ENCODE measurements at regions not wholly inside any gene's neighbourhood (a gene's known extent, or its start where the extent isn't known, plus 50 kb on each side); places are given as distances from the start of the nearest gene placed in this dataset.

DNA sequence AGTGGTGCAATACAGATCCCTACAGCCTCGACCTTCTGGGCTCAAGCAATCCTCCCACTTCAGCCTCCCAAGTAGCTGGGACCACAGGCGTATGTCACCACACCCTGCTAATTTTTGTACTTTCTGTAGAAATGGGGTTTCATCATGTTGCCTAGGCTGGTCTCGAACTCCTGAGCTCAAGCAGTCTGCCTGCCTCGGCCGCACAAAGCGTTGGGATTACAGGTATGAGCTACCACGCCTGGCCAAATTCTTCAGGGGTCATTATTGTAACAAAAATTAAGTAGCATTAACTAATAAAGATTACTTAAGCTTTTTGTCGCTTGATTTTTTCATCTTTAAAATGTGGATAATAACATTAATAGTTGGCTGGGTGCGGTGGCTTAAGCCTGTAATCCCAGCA, 195.3 kb upstream of the IER5L start:
- H3K36me3 Mint-ChIP-seq (ENCODE audit: low read depth), result no peaks in the 10 kb centered on the region
- ATAC-seq (ENCODE audit: poor library complexity), result no peak
- H3K27ac Mint-ChIP-seq, result no peak overlapping the region
- no peaks in the 10 kb centered on the region for H3K36me3 ChIP-seq (ENCODE audit: insufficient read depth, low read length)
- TF ChIP-seq, protein P1, sequence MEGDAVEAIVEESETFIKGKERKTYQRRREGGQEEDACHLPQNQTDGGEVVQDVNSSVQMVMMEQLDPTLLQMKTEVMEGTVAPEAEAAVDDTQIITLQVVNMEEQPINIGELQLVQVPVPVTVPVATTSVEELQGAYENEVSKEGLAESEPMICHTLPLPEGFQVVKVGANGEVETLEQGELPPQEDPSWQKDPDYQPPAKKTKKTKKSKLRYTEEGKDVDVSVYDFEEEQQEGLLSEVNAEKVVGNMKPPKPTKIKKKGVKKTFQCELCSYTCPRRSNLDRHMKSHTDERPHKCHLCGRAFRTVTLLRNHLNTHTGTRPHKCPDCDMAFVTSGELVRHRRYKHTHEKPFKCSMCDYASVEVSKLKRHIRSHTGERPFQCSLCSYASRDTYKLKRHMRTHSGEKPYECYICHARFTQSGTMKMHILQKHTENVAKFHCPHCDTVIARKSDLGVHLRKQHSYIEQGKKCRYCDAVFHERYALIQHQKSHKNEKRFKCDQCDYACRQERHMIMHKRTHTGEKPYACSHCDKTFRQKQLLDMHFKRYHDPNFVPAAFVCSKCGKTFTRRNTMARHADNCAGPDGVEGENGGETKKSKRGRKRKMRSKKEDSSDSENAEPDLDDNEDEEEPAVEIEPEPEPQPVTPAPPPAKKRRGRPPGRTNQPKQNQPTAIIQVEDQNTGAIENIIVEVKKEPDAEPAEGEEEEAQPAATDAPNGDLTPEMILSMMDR (IDR thresholded peaks at IDR 0.05), result no peak
- no peaks in the 10 kb centered on the region for H3K4me1 ChIP-seq (ENCODE audit: insufficient read depth, low read length)
- ChIA-PET CTCF (no interaction called here), POLR2A (no interaction called here)
- no peaks in the 10 kb centered on the region for H3K9me3 Mint-ChIP-seq
- no peak overlapping the region for H3K4me3 ChIP-seq (ENCODE audit: low read length)
- no peaks in the 10 kb centered on the region for H3K27me3 Mint-ChIP-seq
- peaks cover 0 to 14% of the 10 kb centered on the region in 2 experiments for H3K9me3 ChIP-seq (ENCODE audit: control insufficient read depth in 1 of 2, insufficient read depth in 1 of 2, low read length in 2 of 2)
- H3K27ac ChIP-seq (ENCODE audit: low read depth in 1 of 2, low read length in 2 of 2), result no peak overlapping the region
- DNase-seq, result no peak
- no peaks in the 10 kb centered on the region for H3K4me1 Mint-ChIP-seq (ENCODE audit: low read depth)
- intact Hi-C loops (cut with DNase I, micrococcal nuclease), result no loop called here
- no peaks in the 10 kb centered on the region for H3K27me3 ChIP-seq (ENCODE audit: control insufficient read depth in 1 of 2, insufficient read depth in 2 of 2, low read length in 2 of 2)
- no peak overlapping the region for H3K4me3 Mint-ChIP-seq

DNA sequence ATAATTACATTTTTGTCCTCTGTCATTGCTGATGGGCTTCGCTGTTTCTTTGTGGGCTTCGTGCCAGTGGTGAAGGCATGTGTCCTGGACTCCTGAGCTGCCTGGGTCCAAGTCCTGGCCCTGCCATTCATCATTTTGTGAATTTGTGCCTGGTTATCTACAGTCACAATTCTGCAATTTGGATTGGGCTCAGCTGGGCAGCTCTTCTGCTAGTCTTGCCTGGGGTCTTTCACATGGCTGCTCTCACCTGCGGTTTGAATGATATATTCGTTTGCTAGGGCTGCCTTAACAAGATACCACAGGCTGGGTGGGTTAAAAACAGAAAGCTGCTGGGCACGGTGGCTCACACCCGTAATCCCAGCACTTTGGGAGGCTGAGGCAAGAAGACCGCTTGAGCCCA, 192.7 kb upstream of the IER5L start:
- Histone ChIP-seq H3K4me1 (ENCODE audit: insufficient read depth, low read length) (no peaks in the 10 kb centered on the region), H3K27me3 (ENCODE audit: control insufficient read depth in 1 of 2, insufficient read depth in 2 of 2, low read length in 2 of 2) (no peaks in the 10 kb centered on the region), H3K36me3 (ENCODE audit: insufficient read depth, low read length) (no peaks in the 10 kb centered on the region), H3K27ac (ENCODE audit: low read depth in 1 of 2, low read length in 2 of 2) (no peak overlapping the region), H3K9me3 (ENCODE audit: control insufficient read depth in 1 of 2, insufficient read depth in 1 of 2, low read length in 2 of 2) (peaks cover 0 to 14% of the 10 kb centered on the region in 2 experiments), H3K4me3 (ENCODE audit: low read length) (no peak overlapping the region)
- POLR2A ChIA-PET, result no interaction called here
- ATAC-seq (ENCODE audit: poor library complexity) (no peak), DNase-seq (no peak)
- CTCF ChIA-PET, result interaction anchor here (0.5 kb wide), 1 partner anchor 110 kb away, joined by 3 read pairs; no protein-coding TSS in a partner anchor
- H3K4me3 Mint-ChIP-seq, result no peak overlapping the region
- H3K36me3 Mint-ChIP-seq (ENCODE audit: low read depth), result no peaks in the 10 kb centered on the region
- TF ChIP-seq, protein P1 (IDR thresholded peaks at IDR 0.05), result no peak
- H3K27me3 Mint-ChIP-seq, result no peaks in the 10 kb centered on the region
- H3K4me1 Mint-ChIP-seq (ENCODE audit: low read depth), result no peaks in the 10 kb centered on the region
- intact Hi-C loops (cut with DNase I, micrococcal nuclease), result no loop called here
- no peaks in the 10 kb centered on the region for H3K9me3 Mint-ChIP-seq
- H3K27ac Mint-ChIP-seq, result no peak overlapping the region

DNA sequence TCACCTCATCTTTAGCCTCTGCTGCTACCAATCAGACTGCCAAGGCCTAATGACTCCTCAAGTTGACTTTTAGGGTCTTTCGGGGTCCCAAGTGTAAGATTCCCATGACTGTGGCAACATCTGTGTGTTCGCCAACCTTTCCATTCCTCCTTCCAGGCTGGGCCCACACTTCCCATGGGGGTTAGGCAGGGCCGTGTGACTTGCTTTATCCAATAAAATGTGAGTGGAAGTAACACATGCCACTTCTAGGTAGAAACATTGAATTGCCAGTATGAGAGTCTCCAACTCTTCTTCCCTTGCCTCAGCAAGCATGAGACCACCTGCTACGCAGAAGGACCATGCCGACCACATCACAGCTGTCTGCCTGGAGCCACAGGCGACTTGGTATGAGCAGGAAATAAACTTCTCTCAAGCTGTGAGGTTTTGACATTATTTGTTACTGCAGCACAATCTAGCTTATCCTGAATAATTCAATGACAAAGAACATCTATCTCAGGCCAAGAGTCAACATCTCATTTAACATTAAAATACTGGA, 190.4 kb upstream of the IER5L start:
- CTCF ChIA-PET, result no interaction called here
- no peak overlapping the region for H3K4me3 Mint-ChIP-seq
- H3K27me3 Mint-ChIP-seq, result no peaks in the 10 kb centered on the region
- H3K9me3 ChIP-seq (ENCODE audit: control insufficient read depth in 1 of 2, insufficient read depth in 1 of 2, low read length in 2 of 2), result peaks cover 0 to 14% of the 10 kb centered on the region in 2 experiments
- H3K27ac Mint-ChIP-seq, result no peak overlapping the region
- H3K36me3 Mint-ChIP-seq (ENCODE audit: low read depth), result no peaks in the 10 kb centered on the region
- no peak overlapping the region for H3K27ac ChIP-seq (ENCODE audit: low read depth in 1 of 2, low read length in 2 of 2)
- DNase-seq (no peak), ATAC-seq (ENCODE audit: poor library complexity) (no peak)
- no peaks in the 10 kb centered on the region for H3K27me3 ChIP-seq (ENCODE audit: control insufficient read depth in 1 of 2, insufficient read depth in 2 of 2, low read length in 2 of 2)
- TF ChIP-seq, protein P1 (IDR thresholded peaks at IDR 0.05), result no peak
- no peak overlapping the region for H3K4me3 ChIP-seq (ENCODE audit: low read length)
- no peaks in the 10 kb centered on the region for H3K9me3 Mint-ChIP-seq
- no peaks in the 10 kb centered on the region for H3K4me1 ChIP-seq (ENCODE audit: insufficient read depth, low read length)
- POLR2A ChIA-PET, result no interaction called here
- intact Hi-C loops (cut with DNase I, micrococcal nuclease), result loop anchor here in 1 of 2 experiments (5.0 kb wide), 1 partner anchor 81 kb away; no protein-coding TSS in a partner anchor
- no peaks in the 10 kb centered on the region for H3K36me3 ChIP-seq (ENCODE audit: insufficient read depth, low read length)
- no peaks in the 10 kb centered on the region for H3K4me1 Mint-ChIP-seq (ENCODE audit: low read depth)

Measured in CD4-positive, alpha-beta T cell (primary cell).